ENCODE measurements at regions not wholly inside any gene's neighbourhood (a gene's known extent, or its start where the extent isn't known, plus 50 kb on each side); places are given as distances from the start of the nearest gene placed in this dataset.

DNA sequence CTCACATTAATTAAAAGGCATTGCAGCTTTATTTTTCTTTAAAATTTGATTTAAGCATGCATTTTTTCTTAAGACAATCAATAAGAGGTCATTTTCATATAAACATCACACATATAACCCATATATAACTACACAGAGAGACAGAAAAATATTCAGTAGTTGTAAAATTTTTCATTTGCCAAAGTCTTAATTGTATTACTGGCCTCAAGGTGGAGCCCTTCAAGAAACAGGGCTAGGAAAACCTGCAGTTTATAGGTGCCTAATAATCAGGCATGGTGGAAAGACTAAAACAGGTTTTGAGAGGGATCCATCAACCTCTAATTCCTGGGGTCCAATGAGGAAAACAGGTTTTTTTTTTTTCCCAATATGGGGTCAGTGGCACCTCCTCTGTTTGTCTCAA, 71.3 kb upstream of the ZNF804A start:
- TF ChIP-seq, protein P1, sequence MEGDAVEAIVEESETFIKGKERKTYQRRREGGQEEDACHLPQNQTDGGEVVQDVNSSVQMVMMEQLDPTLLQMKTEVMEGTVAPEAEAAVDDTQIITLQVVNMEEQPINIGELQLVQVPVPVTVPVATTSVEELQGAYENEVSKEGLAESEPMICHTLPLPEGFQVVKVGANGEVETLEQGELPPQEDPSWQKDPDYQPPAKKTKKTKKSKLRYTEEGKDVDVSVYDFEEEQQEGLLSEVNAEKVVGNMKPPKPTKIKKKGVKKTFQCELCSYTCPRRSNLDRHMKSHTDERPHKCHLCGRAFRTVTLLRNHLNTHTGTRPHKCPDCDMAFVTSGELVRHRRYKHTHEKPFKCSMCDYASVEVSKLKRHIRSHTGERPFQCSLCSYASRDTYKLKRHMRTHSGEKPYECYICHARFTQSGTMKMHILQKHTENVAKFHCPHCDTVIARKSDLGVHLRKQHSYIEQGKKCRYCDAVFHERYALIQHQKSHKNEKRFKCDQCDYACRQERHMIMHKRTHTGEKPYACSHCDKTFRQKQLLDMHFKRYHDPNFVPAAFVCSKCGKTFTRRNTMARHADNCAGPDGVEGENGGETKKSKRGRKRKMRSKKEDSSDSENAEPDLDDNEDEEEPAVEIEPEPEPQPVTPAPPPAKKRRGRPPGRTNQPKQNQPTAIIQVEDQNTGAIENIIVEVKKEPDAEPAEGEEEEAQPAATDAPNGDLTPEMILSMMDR (IDR thresholded peaks at IDR 0.05; ENCODE audit: low read length): peak; percentile 27
- TF ChIP-seq EZH2 (IDR thresholded peaks at IDR 0.05; ENCODE audit: borderline replicate concordance, low read length): no peak

All from OCI-LY1 (cell line).